HepG2 (cell line): ENCODE measurements at regions not wholly inside any gene's neighbourhood (a gene's known extent, or its start where the extent isn't known, plus 50 kb on each side); places are given as distances from the start of the nearest gene placed in this dataset.

Experiments
- ATAC-seq: fragments of 200-7000 bp; cut with Tn5 transposase; 3 replicates; pipeline ENCODE4 v1.9.1; 2020; ENCODE audit warnings: mild to moderate bottlenecking, moderate library complexity
- BruUV-seq: library from RNA; stranded (reverse); fragments of 400-500 nt; replicated peaks from 2 replicates; lab custom pipeline; 2021; lab: Mats Ljungman, UMichigan
- CTCF ChIA-PET: fragments of 300-600 bp; formaldehyde crosslinking; extraction: SDS; loops from one replicate; lab custom pipeline; 2021; ENCODE audit warnings: low total read pairs, inconsistent platforms, low intra/inter-chr PET ratio; lab: Yijun Ruan, JAX
- POLR2A ChIA-PET: fragments of 350-600 bp; sonication (Branson Sonifier 250); formaldehyde crosslinking; loops from one replicate; lab custom pipeline; 2020; ENCODE audit warnings: antibody characterized with exemption, inconsistent platforms; lab: Yijun Ruan, JAX
- DNase-seq: peaks from one replicate; pipeline ENCODE4 v3.0.0-alpha.2; 2015; ENCODE audit warnings: low spot score
- FAIRE-seq: peaks from 3 replicates; lab custom pipeline; 2011; peaks lifted over from hg19 to GRCh38; lab: Jason Lieb, UNC
- H2AFZ ChIP-seq: one replicate; pipeline ENCODE4 v1.6.1; 2011; ENCODE audit warnings: low read length, inconsistent platforms
- H3K27ac ChIP-seq: fragments of 300-600 bp; 3 replicates; pipeline ENCODE4 v1.8.0; 2011; ENCODE audit warnings: mixed run types, mild to moderate bottlenecking, mixed read lengths, low read length, inconsistent platforms; ENCODE audit not compliant: insufficient read depth; ENCODE audit errors: extremely low read length
- H3K27me3 ChIP-seq, 2 experiments: fragments of 200-600 bp in 1 of 2; 2 replicates in 1 of 2; 3 replicates in 1 of 2; pipeline versions ENCODE4 v1.6.0 to v1.8.0; 2011; ENCODE audit warnings: low read length in 2 of 2, mild to moderate bottlenecking in 2 of 2, moderate library complexity in 2 of 2, inconsistent platforms in 1 of 2; ENCODE audit not compliant: insufficient read depth in 2 of 2, control insufficient read depth in 1 of 2
- H3K36me3 ChIP-seq, 2 experiments: fragments of 200-600 bp in 1 of 2; replicated peaks in 1 of 2; 2 replicates in 1 of 2; 3 replicates in 1 of 2; pipeline versions ENCODE4 v1.5.1 to v1.8.0; 2011; ENCODE audit warnings: low read length in 2 of 2, inconsistent platforms in 1 of 2; ENCODE audit not compliant: insufficient read depth in 2 of 2, control insufficient read depth in 1 of 2
- H3K4me1 ChIP-seq: 2 replicates; pipeline ENCODE4 v1.5.1; 2012; ENCODE audit warnings: low read length, inconsistent platforms; ENCODE audit not compliant: insufficient read depth
- H3K4me2 ChIP-seq: 2 replicates; pipeline ENCODE4 v1.6.0; 2011; ENCODE audit warnings: low read depth, low read length, inconsistent platforms
- H3K4me3 ChIP-seq, 3 experiments: fragments of 200-600 bp in 1 of 3; sonication (generic), shearing (Covaris generic) in 1 of 3; replicated peaks in 1 of 3; 2 replicates each; pipeline ENCODE4 v1.5.1; 2011 to 2016; ENCODE audit warnings: low read length in 3 of 3, inconsistent platforms in 2 of 3, low read depth in 2 of 3, mild to moderate bottlenecking in 2 of 3, control low read depth in 1 of 3, mixed read lengths in 1 of 3; ENCODE audit not compliant: insufficient read depth in 1 of 3
- H3K79me2 ChIP-seq: one replicate; pipeline ENCODE4 v1.6.1; 2011; ENCODE audit warnings: low read length, inconsistent platforms; ENCODE audit not compliant: insufficient read depth
- H3K9ac ChIP-seq: 2 replicates; pipeline ENCODE4 v1.6.0; 2011; ENCODE audit warnings: mild to moderate bottlenecking, low read depth, low read length, inconsistent platforms; ENCODE audit not compliant: insufficient read depth
- H3K9me3 ChIP-seq: 2 replicates; pipeline ENCODE4 v1.5.1; 2012; ENCODE audit warnings: mild to moderate bottlenecking, low read length
- H4K20me1 ChIP-seq: 2 replicates; pipeline ENCODE4 v1.6.0; 2011; ENCODE audit warnings: inconsistent platforms, mild to moderate bottlenecking, low read length, moderate library complexity; ENCODE audit not compliant: insufficient read depth
- CCDC6 ChIP-seq: sonication (generic); formaldehyde crosslinking; IDR thresholded peaks from 2 replicates; pipeline ENCODE4 v1.8.1; 2022; ENCODE audit warnings: mild to moderate bottlenecking, missing genetic modification reagents, moderate library complexity
- HINFP ChIP-seq: sonication (generic); formaldehyde crosslinking; IDR thresholded peaks from 2 replicates; pipeline ENCODE4 v1.4.0; 2020; ENCODE audit warnings: low read depth, mild to moderate bottlenecking, missing genetic modification reagents
- MLX ChIP-seq: IDR thresholded peaks from 2 replicates; pipeline ENCODE4 v1.6.1; 2016
- THAP11 ChIP-seq: IDR thresholded peaks from 2 replicates; pipeline ENCODE4 v1.6.1; 2016; ENCODE audit warnings: missing biosample characterization, missing genetic modification reagents
- TRIM24 ChIP-seq: sonication (generic); formaldehyde crosslinking; IDR thresholded peaks from 2 replicates; pipeline ENCODE4 v1.8.0; 2022; ENCODE audit warnings: mild to moderate bottlenecking, missing genetic modification reagents
- TSC22D2 ChIP-seq: sonication (generic); formaldehyde crosslinking; IDR thresholded peaks from 2 replicates; pipeline ENCODE4 v1.5.1; 2020; ENCODE audit warnings: missing genetic modification reagents, mild to moderate bottlenecking, borderline replicate concordance
- ZNF292 ChIP-seq: sonication (generic); formaldehyde crosslinking; IDR thresholded peaks from 2 replicates; pipeline ENCODE4 v1.8.1; 2022; ENCODE audit warnings: mild to moderate bottlenecking, low read depth, missing genetic modification reagents, borderline replicate concordance
- ZNF549 ChIP-seq: sonication (generic); formaldehyde crosslinking; IDR thresholded peaks from 2 replicates; pipeline ENCODE4 v1.5.0; 2020; ENCODE audit warnings: missing genetic modification reagents
- ZNF580 ChIP-seq: IDR thresholded peaks from 2 replicates; pipeline ENCODE4 v1.6.1; 2016; ENCODE audit warnings: low read depth, borderline replicate concordance
- ZNF616 ChIP-seq: sonication (generic); formaldehyde crosslinking; IDR thresholded peaks from 2 replicates; pipeline ENCODE4 v1.5.0; 2020; ENCODE audit warnings: low read depth, mild to moderate bottlenecking, missing genetic modification reagents
- ZNF788 ChIP-seq: sonication (generic); formaldehyde crosslinking; IDR thresholded peaks from 2 replicates; pipeline ENCODE4 v1.5.0; 2020; ENCODE audit warnings: mild to moderate bottlenecking, missing genetic modification reagents, borderline replicate concordance
- WGBS: methylation state at CpG from one replicate; pipeline ENCODE4 v1.1.6; 2017; ENCODE audit warnings: low lambda C conversion rate; 5-methylcytosine and 5-hydroxymethylcytosine counted together
- in situ Hi-C: cut with HindIII; loops from 2 replicates; pipeline ENCODE4 v1.10.0; 2017; ENCODE audit warnings: low pct_unique_long_range_greater_than_20kb; ENCODE audit not compliant: extremely low pct_ligation_motif_present
- intact Hi-C: fragments of 100-400 bp; cut with micrococcal nuclease; formaldehyde crosslinking; loops from one replicate; pipeline ENCODE4 v1.10.0; 2022; ENCODE audit not compliant: unreplicated experiment
- TF ChIP-seq, protein P1 (sequence below): IDR thresholded peaks from 2 replicates; pipeline ENCODE4 v1.6.1; 2016
- TF ChIP-seq, protein P2 (sequence below): sonication (generic); formaldehyde crosslinking; IDR thresholded peaks from 2 replicates; pipeline ENCODE4 v1.4.0; 2020; ENCODE audit warnings: missing genetic modification reagents, low read depth, mild to moderate bottlenecking, borderline replicate concordance
- TF ChIP-seq, protein P3 (sequence below): sonication (generic); formaldehyde crosslinking; IDR thresholded peaks from 2 replicates; pipeline ENCODE4 v1.4.0; 2020; ENCODE audit warnings: missing genetic modification reagents

DNA sequence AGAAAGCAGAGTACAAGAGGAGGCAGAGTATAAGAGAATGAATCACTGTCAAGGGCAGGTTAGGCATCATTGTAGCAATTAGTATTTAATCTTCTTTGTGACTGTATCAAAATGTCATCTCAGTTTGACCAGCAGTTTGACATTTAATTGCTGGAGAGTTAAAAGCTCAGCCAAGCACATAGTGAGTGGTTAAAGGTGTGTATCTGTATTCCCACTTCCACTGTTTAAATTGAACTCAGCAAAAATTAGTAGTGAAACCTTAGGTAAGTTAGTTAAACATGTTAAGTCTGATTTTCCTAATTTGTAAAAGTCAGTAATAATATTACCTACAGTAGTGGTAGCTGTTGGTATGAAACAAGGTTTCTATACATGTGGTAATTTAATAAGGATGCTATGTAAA lies 296.4 kb upstream of the MBL2 start (continued):
- TF ChIP-seq ZNF292 = no peak
- TF ChIP-seq TRIM24 (CRISPR knock-in tag) = no peak
- TF ChIP-seq MLX (CRISPR knock-in tag) = no peak
- TF ChIP-seq, protein P1, sequence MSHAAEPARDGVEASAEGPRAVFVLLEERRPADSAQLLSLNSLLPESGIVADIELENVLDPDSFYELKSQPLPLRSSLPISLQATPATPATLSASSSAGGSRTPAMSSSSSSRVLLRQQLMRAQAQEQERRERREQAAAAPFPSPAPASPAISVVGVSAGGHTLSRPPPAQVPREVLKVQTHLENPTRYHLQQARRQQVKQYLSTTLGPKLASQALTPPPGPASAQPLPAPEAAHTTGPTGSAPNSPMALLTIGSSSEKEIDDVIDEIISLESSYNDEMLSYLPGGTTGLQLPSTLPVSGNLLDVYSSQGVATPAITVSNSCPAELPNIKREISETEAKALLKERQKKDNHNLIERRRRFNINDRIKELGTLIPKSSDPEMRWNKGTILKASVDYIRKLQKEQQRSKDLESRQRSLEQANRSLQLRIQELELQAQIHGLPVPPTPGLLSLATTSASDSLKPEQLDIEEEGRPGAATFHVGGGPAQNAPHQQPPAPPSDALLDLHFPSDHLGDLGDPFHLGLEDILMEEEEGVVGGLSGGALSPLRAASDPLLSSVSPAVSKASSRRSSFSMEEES (CRISPR knock-in tag) = no peak
- TF ChIP-seq ZNF580 (CRISPR knock-in tag) = no peak

GRCh38 chr10:53064614-53065013 lies 292.0 kb upstream of the MBL2 start:
- 15% methylated on average over 2 of the region's 2 CpGs for WGBS
- H4K20me1 ChIP-seq = no peaks in the 10 kb centered on the region
- H3K27ac ChIP-seq = no peak overlapping the region
- H3K27me3 ChIP-seq = no peaks in the 10 kb centered on the region
- ChIA-PET POLR2A (no interaction called here), CTCF (no interaction called here)
- FAIRE-seq (no peak), DNase-seq (no peak), ATAC-seq (no peak)
- H3K4me1 ChIP-seq = no peaks in the 10 kb centered on the region
- no peaks in the 10 kb centered on the region for H3K9me3 ChIP-seq
- no peak overlapping the region for H3K4me2 ChIP-seq
- H3K79me2 ChIP-seq = no peaks in the 10 kb centered on the region
- intact Hi-C loops = no loop called here
- BruUV-seq = no TSS peak
- H2AFZ ChIP-seq = no peak overlapping the region
- H3K4me3 ChIP-seq = no peak overlapping the region
- no peaks in the 10 kb centered on the region for H3K36me3 ChIP-seq
- in situ Hi-C loops = no loop called here
- H3K9ac ChIP-seq = no peak overlapping the region
- no peak for TF ChIP-seq HINFP
- TF ChIP-seq ZNF549 (CRISPR knock-in tag) = no peak
- no peak for TF ChIP-seq THAP11 (CRISPR knock-in tag)
- TF ChIP-seq ZNF616 = no peak
- TF ChIP-seq, protein P1 (CRISPR knock-in tag) = no peak
- TF ChIP-seq TSC22D2 (CRISPR knock-in tag) = no peak
- TF ChIP-seq, protein P2, sequence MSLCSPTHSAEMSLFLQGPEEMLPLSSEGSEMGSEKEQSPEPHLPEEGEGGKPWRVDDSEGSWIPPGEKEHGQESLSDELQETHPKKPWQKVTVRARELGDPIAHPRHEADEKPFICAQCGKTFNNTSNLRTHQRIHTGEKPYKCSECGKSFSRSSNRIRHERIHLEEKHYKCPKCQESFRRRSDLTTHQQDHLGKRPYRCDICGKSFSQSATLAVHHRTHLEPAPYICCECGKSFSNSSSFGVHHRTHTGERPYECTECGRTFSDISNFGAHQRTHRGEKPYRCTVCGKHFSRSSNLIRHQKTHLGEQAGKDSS (CRISPR knock-in tag) = no peak
- TF ChIP-seq, protein P3, sequence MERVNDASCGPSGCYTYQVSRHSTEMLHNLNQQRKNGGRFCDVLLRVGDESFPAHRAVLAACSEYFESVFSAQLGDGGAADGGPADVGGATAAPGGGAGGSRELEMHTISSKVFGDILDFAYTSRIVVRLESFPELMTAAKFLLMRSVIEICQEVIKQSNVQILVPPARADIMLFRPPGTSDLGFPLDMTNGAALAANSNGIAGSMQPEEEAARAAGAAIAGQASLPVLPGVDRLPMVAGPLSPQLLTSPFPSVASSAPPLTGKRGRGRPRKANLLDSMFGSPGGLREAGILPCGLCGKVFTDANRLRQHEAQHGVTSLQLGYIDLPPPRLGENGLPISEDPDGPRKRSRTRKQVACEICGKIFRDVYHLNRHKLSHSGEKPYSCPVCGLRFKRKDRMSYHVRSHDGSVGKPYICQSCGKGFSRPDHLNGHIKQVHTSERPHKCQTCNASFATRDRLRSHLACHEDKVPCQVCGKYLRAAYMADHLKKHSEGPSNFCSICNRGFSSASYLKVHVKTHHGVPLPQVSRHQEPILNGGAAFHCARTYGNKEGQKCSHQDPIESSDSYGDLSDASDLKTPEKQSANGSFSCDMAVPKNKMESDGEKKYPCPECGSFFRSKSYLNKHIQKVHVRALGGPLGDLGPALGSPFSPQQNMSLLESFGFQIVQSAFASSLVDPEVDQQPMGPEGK (CRISPR knock-in tag) = no peak
- TF ChIP-seq CCDC6 (CRISPR knock-in tag) = no peak
- no peak for TF ChIP-seq ZNF788 (CRISPR knock-in tag)
